Ishikawa (cell line): ENCODE measurements at regions not wholly inside any gene's neighbourhood (a gene's known extent, or its start where the extent isn't known, plus 50 kb on each side); places are given as distances from the start of the nearest gene placed in this dataset.

ENCODE experiments used
- CEBPB ChIP-seq: IDR thresholded peaks from 2 replicates; pipeline ENCODE4 v1.6.1; 2012
- CREB1 ChIP-seq: IDR thresholded peaks from 2 replicates; pipeline ENCODE4 v1.6.1; 2012; ENCODE audit warnings: low read depth
- EGR1 ChIP-seq: IDR thresholded peaks from 2 replicates; pipeline ENCODE4 v1.6.1; 2012
- EP300 ChIP-seq: IDR thresholded peaks from 2 replicates; pipeline ENCODE4 v1.6.1; 2012; ENCODE audit warnings: borderline replicate concordance
- FOXM1 ChIP-seq: IDR thresholded peaks from 2 replicates; pipeline ENCODE4 v1.6.1; 2012; ENCODE audit warnings: low read depth, borderline replicate concordance
- NFIC ChIP-seq: IDR thresholded peaks from 2 replicates; pipeline ENCODE4 v1.6.1; 2012
- RAD21 ChIP-seq: IDR thresholded peaks from 2 replicates; pipeline ENCODE4 v1.6.1; 2012; ENCODE audit warnings: low read depth
- TAF1 ChIP-seq: IDR thresholded peaks from 2 replicates; pipeline ENCODE4 v1.6.1; 2012; ENCODE audit warnings: low read depth, mild to moderate bottlenecking
- TCF12 ChIP-seq: IDR thresholded peaks from 2 replicates; pipeline ENCODE4 v1.6.1; 2012; ENCODE audit warnings: low read depth
- TEAD4 ChIP-seq: IDR thresholded peaks from 2 replicates; pipeline ENCODE4 v1.6.1; 2012
- YY1 ChIP-seq: IDR thresholded peaks from 2 replicates; pipeline ENCODE4 v1.6.1; 2012; ENCODE audit warnings: low read depth
- ZBTB7A ChIP-seq: IDR thresholded peaks from 2 replicates; pipeline ENCODE4 v1.6.1; 2012; ENCODE audit warnings: low read depth
- TF ChIP-seq, protein P1 (sequence below): IDR thresholded peaks from 2 replicates; pipeline ENCODE4 v1.6.1; 2012
- TF ChIP-seq, protein P2 (sequence below): IDR thresholded peaks from 2 replicates; pipeline ENCODE4 v1.6.1; 2012; ENCODE audit warnings: low read depth, mild to moderate bottlenecking
- TF ChIP-seq, protein P3 (sequence below): IDR thresholded peaks from 2 replicates; pipeline ENCODE4 v1.6.1; 2012

DNA sequence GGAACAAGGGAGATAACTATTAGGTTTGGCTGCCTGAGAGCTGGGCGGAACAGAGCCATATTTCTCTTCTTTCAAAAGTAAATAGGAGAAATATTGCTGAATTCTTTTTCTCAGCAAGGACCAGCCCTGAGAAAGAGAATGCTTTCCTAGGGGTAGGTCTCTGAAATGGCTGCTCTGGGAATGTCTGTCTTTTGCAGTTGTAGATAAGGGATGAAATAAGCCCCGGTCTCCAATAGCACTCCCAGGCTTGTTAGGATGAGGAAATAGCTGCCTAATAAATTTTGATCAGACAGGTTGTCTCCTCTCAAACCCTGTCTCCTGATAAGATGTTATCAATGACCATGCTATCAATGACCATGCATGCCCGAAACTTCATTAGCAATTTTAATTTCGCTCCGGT is 207.8 kb upstream of the KIT start:
- TF ChIP-seq, protein P1, sequence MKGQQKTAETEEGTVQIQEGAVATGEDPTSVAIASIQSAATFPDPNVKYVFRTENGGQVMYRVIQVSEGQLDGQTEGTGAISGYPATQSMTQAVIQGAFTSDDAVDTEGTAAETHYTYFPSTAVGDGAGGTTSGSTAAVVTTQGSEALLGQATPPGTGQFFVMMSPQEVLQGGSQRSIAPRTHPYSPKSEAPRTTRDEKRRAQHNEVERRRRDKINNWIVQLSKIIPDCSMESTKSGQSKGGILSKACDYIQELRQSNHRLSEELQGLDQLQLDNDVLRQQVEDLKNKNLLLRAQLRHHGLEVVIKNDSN: no peak
- TF ChIP-seq CEBPB (no peak), NFIC (no peak), CREB1 (no peak), EP300 (no peak), TEAD4 (no peak), ZBTB7A (no peak), TAF1 (no peak), TCF12 (no peak), RAD21 (no peak), FOXM1 (no peak), EGR1 (no peak), YY1 (no peak)
- TF ChIP-seq, protein P2, sequence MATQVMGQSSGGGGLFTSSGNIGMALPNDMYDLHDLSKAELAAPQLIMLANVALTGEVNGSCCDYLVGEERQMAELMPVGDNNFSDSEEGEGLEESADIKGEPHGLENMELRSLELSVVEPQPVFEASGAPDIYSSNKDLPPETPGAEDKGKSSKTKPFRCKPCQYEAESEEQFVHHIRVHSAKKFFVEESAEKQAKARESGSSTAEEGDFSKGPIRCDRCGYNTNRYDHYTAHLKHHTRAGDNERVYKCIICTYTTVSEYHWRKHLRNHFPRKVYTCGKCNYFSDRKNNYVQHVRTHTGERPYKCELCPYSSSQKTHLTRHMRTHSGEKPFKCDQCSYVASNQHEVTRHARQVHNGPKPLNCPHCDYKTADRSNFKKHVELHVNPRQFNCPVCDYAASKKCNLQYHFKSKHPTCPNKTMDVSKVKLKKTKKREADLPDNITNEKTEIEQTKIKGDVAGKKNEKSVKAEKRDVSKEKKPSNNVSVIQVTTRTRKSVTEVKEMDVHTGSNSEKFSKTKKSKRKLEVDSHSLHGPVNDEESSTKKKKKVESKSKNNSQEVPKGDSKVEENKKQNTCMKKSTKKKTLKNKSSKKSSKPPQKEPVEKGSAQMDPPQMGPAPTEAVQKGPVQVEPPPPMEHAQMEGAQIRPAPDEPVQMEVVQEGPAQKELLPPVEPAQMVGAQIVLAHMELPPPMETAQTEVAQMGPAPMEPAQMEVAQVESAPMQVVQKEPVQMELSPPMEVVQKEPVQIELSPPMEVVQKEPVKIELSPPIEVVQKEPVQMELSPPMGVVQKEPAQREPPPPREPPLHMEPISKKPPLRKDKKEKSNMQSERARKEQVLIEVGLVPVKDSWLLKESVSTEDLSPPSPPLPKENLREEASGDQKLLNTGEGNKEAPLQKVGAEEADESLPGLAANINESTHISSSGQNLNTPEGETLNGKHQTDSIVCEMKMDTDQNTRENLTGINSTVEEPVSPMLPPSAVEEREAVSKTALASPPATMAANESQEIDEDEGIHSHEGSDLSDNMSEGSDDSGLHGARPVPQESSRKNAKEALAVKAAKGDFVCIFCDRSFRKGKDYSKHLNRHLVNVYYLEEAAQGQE: no peak
- TF ChIP-seq, protein P3, sequence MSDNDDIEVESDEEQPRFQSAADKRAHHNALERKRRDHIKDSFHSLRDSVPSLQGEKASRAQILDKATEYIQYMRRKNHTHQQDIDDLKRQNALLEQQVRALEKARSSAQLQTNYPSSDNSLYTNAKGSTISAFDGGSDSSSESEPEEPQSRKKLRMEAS: no peak

DNA sequence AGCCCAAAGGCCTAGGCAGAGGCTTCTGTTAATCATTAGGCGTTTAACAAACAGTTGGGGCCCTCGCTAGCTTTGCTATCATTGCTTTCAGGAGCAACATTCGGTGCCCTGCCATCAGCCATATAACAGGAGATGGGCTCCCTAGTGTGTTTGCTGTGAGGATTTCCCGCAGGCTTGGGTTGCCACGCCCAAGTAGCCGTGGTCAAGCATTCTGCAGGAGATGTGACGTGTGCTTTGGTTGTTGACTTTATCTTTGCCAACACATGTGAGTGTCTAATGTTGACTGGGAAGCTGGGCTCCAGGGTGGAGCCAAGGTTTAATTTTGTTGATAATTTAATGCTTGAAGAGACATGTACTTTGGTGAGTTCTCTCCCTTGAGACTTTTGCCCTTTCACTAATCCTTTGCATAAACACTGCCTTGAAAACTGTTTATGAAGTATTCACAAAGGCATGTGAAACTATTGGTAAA is 184.6 kb upstream of the KIT start:
- no peak for TF ChIP-seq FOXM1

DNA sequence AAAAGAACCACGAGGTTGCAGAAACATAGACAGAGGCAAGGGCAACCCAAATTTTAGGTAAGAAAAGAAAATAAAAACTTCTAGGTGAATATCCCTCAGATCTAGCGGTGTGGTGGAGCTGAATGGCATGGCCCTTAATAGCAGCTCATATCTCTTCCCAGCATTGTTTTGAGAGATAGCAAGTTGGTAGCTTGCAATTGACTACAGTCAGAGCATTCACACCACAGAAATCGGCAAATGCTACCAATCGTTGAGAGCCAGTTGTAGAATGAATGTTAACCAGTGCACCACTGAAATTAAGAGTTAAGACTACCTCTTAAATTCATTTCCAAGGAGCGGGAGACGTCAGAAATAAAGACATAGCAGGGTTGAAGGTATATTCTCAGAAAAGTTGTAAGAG is 184.0 kb upstream of the KIT start:
- no peak for TF ChIP-seq FOXM1
- no peak for TF ChIP-seq EGR1

DNA sequence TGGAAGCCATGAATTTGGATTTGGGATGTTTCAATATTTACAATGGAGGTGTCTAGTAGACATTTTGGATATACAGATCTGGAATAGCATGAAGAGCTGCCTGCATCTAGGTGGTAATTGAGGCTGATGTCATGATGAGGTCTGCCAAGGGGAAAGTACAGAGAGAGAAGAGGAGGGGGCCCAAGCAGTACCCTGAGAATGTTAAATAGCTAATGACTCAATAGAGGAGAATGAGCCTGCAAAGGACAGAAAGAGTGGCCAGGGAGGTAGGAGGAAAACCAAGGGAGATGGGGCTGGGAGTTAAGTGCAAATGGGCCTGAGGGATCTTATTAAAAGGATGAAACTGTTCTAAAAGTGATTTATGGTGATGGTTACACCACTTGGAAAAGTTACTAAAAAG is 182.2 kb upstream of the KIT start:
- TF ChIP-seq TEAD4 (no peak), CEBPB (no peak), CREB1 (no peak)
- TF ChIP-seq, protein P2: no peak

DNA sequence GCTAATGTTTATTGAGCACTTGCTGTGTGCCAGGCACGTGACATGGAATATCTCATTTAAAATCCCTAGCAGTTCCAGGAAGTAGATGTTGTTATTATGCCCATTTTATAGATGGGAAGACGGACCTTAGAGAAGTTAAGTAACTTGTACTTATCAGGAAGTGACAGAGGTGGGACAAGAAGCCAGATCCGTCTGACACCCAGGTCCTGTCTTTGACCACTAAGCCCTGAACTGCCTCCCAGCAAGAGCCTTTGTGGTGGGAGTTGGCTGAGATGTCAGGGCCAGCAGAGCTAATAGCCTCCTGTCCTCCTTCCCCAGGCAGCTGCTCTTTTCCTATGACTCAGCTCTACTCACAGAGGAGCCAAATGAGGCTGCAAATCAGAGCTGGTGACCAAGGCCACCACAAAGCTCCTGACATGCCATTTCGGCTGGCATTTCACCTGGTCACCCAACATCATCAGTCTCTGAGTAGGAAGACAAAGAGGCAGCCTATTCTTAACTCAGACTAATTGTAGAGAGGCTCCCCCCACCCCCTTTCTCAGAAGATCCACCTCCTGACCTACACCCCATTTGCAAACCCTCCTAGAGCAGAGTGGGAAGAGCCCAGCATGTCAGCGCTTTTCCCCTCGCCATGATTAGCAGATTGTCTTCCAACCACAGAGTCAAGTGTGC is 175.1 kb upstream of the KIT start:
- no peak for TF ChIP-seq RAD21
- no peak for TF ChIP-seq ZBTB7A
- TF ChIP-seq, protein P1: no peak
- TF ChIP-seq CEBPB: no peak
- TF ChIP-seq, protein P2: no peak
- no peak for TF ChIP-seq FOXM1
- TF ChIP-seq TCF12: no peak

DNA sequence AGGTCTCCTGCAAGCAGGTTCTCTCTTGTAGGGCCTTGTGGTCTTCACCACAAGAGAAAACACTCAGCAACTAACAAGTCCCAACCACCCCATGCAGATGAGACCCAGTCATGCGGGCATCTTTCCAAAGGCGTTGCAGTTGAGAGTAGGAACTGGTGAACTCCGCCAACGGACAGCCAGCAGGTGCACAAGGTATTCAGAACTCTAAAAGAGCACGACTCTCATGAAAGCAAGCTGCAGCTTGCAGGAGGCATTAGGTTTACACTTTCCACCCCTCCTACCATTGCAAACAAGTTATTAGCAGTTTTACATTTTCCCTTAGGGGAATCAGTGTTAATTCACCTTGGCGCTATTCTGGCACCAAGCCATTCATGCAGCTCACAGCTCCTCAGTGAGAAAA is 173.4 kb upstream of the KIT start:
- TF ChIP-seq YY1 (no peak), RAD21 (no peak), TEAD4 (no peak), NFIC (no peak), CREB1 (no peak), EGR1 (no peak), FOXM1 (no peak), ZBTB7A (no peak), TAF1 (no peak), EP300 (no peak), CEBPB (no peak), TCF12 (no peak)
- TF ChIP-seq, protein P3: no peak
- TF ChIP-seq, protein P1: no peak
- TF ChIP-seq, protein P2: no peak
